HEK293 (cell line): ENCODE measurements at regions not wholly inside any gene's neighbourhood (a gene's known extent, or its start where the extent isn't known, plus 50 kb on each side); places are given as distances from the start of the nearest gene placed in this dataset.
"Not testable (repeated sequence)": the region's sequence is repeated elsewhere in the genome, so short reads cannot be mapped to it uniquely, and the experiment has no call there.

ENCODE experiments used
- CTCF ChIA-PET: fragments of 350-600 bp; formaldehyde crosslinking; extraction: SDS; loops from one replicate; lab custom pipeline; 2021; ENCODE audit warnings: antibody characterized with exemption; lab: Yijun Ruan, JAX
- POLR2A ChIA-PET: fragments of 300-600 bp; formaldehyde crosslinking; extraction: SDS; loops from one replicate; lab custom pipeline; 2020; ENCODE audit warnings: antibody characterized with exemption, inconsistent platforms; lab: Yijun Ruan, JAX
- H3K27ac ChIP-seq: fragments of 200-500 bp; sonication (Bioruptor generic); 2 replicates; pipeline ENCODE4 v1.5.1; 2014; ENCODE audit warnings: low read depth, low read length, control low read depth, inconsistent platforms; ENCODE audit errors: extremely low read depth
- H3K36me3 ChIP-seq, 2 experiments: fragments of 200-500 bp in 1 of 2; sonication (Bioruptor generic) in 1 of 2; 1 replicate in 1 of 2; 2 replicates in 1 of 2; pipeline ENCODE4 v1.5.1; 2014 to 2017; ENCODE audit warnings: inconsistent platforms in 2 of 2, low read length in 2 of 2; ENCODE audit not compliant: control insufficient read depth in 2 of 2, insufficient read depth in 1 of 2
- H3K4me1 ChIP-seq: fragments of 200-500 bp; sonication (Bioruptor generic); 2 replicates; pipeline ENCODE4 v1.5.1; 2014; ENCODE audit warnings: mild to moderate bottlenecking, low read length, inconsistent platforms; ENCODE audit not compliant: control insufficient read depth, insufficient read depth
- H3K4me3 ChIP-seq: 2 replicates; pipeline ENCODE4 v1.5.1; 2011; ENCODE audit warnings: low read depth, mild to moderate bottlenecking, control low read depth, low read length, moderate library complexity
- H3K9me3 ChIP-seq: fragments of 200-500 bp; sonication (Bioruptor generic); 2 replicates; pipeline ENCODE4 v1.5.1; 2014; ENCODE audit warnings: low read depth, low read length, inconsistent platforms; ENCODE audit not compliant: control insufficient read depth, insufficient read depth
- HOXA7 ChIP-seq: sonication (generic); formaldehyde crosslinking; IDR thresholded peaks from 2 replicates; pipeline ENCODE4 v1.8.1; 2022; ENCODE audit warnings: missing genetic modification reagents, borderline replicate concordance
- REST ChIP-seq: fragments of 450-650 bp; formaldehyde crosslinking; IDR thresholded peaks from 2 replicates; pipeline ENCODE4 v1.5.1; 2016; ENCODE audit warnings: missing biosample characterization, missing genetic modification characterization
- SALL2 ChIP-seq: fragments of 450-650 bp; formaldehyde crosslinking; IDR thresholded peaks from 2 replicates; pipeline ENCODE4 v1.5.0; 2017; ENCODE audit warnings: missing biosample characterization, mild to moderate bottlenecking, missing genetic modification characterization, borderline replicate concordance
- ZBTB17 ChIP-seq: fragments of 450-650 bp; formaldehyde crosslinking; IDR thresholded peaks from 2 replicates; pipeline ENCODE4 v1.5.1; 2016; ENCODE audit warnings: missing biosample characterization, missing genetic modification characterization
- ZNF138 ChIP-seq: fragments of 450-650 bp; formaldehyde crosslinking; IDR thresholded peaks from 2 replicates; pipeline ENCODE4 v1.5.1; 2016; ENCODE audit warnings: missing biosample characterization, missing genetic modification characterization, borderline replicate concordance
- ZNF175 ChIP-seq: fragments of 450-650 bp; formaldehyde crosslinking; IDR thresholded peaks from 2 replicates; pipeline ENCODE4 v1.5.1; 2016; ENCODE audit warnings: missing biosample characterization, missing genetic modification characterization
- ZNF211 ChIP-seq: fragments of 450-650 bp; formaldehyde crosslinking; IDR thresholded peaks from 2 replicates; pipeline ENCODE4 v1.5.1; 2016; ENCODE audit warnings: low read depth, missing biosample characterization, missing genetic modification characterization
- ZNF274 ChIP-seq, 2 experiments: fragments of 200-500 bp in 1 of 2; fragments of 450-650 bp in 1 of 2; sonication (Bioruptor generic) in 1 of 2; formaldehyde crosslinking in 1 of 2; IDR thresholded peaks; 2 replicates each; pipeline versions ENCODE4 v1.5.1 to v1.6.1; 2014 to 2016; ENCODE audit warnings: borderline replicate concordance in 1 of 2, inconsistent platforms in 1 of 2, low read length in 1 of 2, missing biosample characterization in 1 of 2, missing genetic modification characterization in 1 of 2
- ZNF280D ChIP-seq: fragments of 450-650 bp; formaldehyde crosslinking; IDR thresholded peaks from 2 replicates; pipeline ENCODE4 v1.5.1; 2016; ENCODE audit warnings: missing biosample characterization, missing genetic modification characterization
- ZNF335 ChIP-seq: fragments of 450-650 bp; formaldehyde crosslinking; conservative IDR thresholded peaks from 2 replicates; pipeline ENCODE4 v1.5.1; 2016; ENCODE audit warnings: missing biosample characterization, missing genetic modification characterization
- ZNF391 ChIP-seq: fragments of 450-650 bp; formaldehyde crosslinking; IDR thresholded peaks from 2 replicates; pipeline ENCODE4 v1.5.1; 2016; ENCODE audit warnings: low read depth, missing biosample characterization, missing genetic modification characterization, borderline replicate concordance
- ZNF404 ChIP-seq: fragments of 450-650 bp; formaldehyde crosslinking; IDR thresholded peaks from 2 replicates; pipeline ENCODE4 v1.5.1; 2017; ENCODE audit warnings: missing biosample characterization, missing genetic modification characterization
- ZNF510 ChIP-seq: fragments of 450-650 bp; formaldehyde crosslinking; IDR thresholded peaks from 2 replicates; pipeline ENCODE4 v1.5.1; 2018; ENCODE audit warnings: mild to moderate bottlenecking, missing genetic modification characterization, missing biosample characterization; ENCODE audit not compliant: insufficient replicate concordance
- ZNF561 ChIP-seq: fragments of 450-650 bp; IDR thresholded peaks from 2 replicates; pipeline ENCODE4 v1.5.1; 2018; ENCODE audit warnings: missing biosample characterization, missing genetic modification characterization, borderline replicate concordance
- ZNF585B ChIP-seq: fragments of 450-650 bp; formaldehyde crosslinking; IDR thresholded peaks from 2 replicates; pipeline ENCODE4 v1.5.1; 2016; ENCODE audit warnings: missing biosample characterization, missing genetic modification characterization
- ZNF670 ChIP-seq: fragments of 450-650 bp; formaldehyde crosslinking; IDR thresholded peaks from 2 replicates; pipeline ENCODE4 v1.5.1; 2016; ENCODE audit warnings: missing biosample characterization, missing genetic modification characterization, low read depth

DNA sequence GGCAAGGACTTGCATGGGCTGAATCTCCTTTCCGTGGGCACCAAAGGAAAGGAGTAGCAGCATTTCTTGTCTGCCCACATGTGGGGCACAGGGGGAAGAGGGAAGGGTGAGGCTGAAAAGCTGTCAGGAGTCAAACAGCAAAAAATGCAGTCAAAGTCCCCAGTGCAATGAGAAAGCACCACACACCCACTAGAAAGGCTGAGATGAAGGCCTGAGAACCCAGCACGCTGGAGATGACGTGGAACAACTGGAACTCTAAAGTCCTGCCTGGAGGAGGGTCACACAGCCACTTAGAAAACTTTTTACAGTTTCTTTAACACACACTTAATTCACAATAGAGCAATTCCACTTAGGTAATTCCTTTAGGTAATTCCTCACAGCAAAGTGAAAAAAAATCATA is 94.6 kb upstream of the IGFBPL1 start:
- Histone ChIP-seq H3K36me3 (no peaks in the 10 kb centered on the region), H3K9me3 (no peaks in the 10 kb centered on the region), H3K27ac (no peak overlapping the region), H3K4me3 (no peak overlapping the region), H3K4me1 (no peaks in the 10 kb centered on the region)
- TF ChIP-seq ZNF280D (tag by site-specific recombination) = no peak
- no peak for TF ChIP-seq ZNF138 (tag by site-specific recombination)
- no peak for TF ChIP-seq ZBTB17 (tag by site-specific recombination)
- no peak for TF ChIP-seq ZNF211 (tag by site-specific recombination)
- no peak for TF ChIP-seq ZNF585B (tag by site-specific recombination)
- TF ChIP-seq ZNF510 (tag by site-specific recombination) = no peak
- TF ChIP-seq ZNF561 (tag by site-specific recombination) = no peak
- no peak for TF ChIP-seq ZNF175 (tag by site-specific recombination)
- TF ChIP-seq ZNF274 (IDR thresholded peaks at IDR 0.05; ENCODE audit: low read length) = no peak
- TF ChIP-seq ZNF274 (tag by site-specific recombination; IDR thresholded peaks at IDR 0.05; ENCODE audit: borderline replicate concordance) = no peak
- no peak for TF ChIP-seq SALL2 (tag by site-specific recombination)
- no peak for TF ChIP-seq REST (tag by site-specific recombination)
- no peak for TF ChIP-seq HOXA7 (CRISPR knock-in tag)
- TF ChIP-seq ZNF670 = no peak
- TF ChIP-seq ZNF404 = no peak
- no peak for TF ChIP-seq ZNF391 (tag by site-specific recombination)
- ChIA-PET POLR2A (no interaction called here), CTCF (no interaction called here)

GRCh38 chr9:38516273-38516672 is 92.0 kb upstream of the IGFBPL1 start:
- H3K4me1 ChIP-seq, H3K27ac ChIP-seq, H3K4me3 ChIP-seq, POLR2A ChIA-PET: not testable (repeated sequence)
- CTCF ChIA-PET = interaction anchor here (0.6 kb wide), 1 partner anchor 106 kb away, joined by 3 read pairs; no protein-coding TSS in a partner anchor
- 0 out of 2 replicates have a peak, but pooled peaks have one; percentile 22 for TF ChIP-seq ZNF335 (tag by site-specific recombination)
- TF ChIP-seq, all 188 proteins: peak for 1; not testable (repeated sequence) for 187
- H3K36me3 ChIP-seq, H3K9me3 ChIP-seq: not testable (repeated sequence)

GRCh38 chr9:38515055-38515454 is 90.8 kb upstream of the IGFBPL1 start:
- H3K9me3 ChIP-seq, H3K4me1 ChIP-seq, H3K27ac ChIP-seq, H3K4me3 ChIP-seq, CTCF ChIA-PET, POLR2A ChIA-PET, H3K36me3 ChIP-seq: not testable (repeated sequence)

DNA sequence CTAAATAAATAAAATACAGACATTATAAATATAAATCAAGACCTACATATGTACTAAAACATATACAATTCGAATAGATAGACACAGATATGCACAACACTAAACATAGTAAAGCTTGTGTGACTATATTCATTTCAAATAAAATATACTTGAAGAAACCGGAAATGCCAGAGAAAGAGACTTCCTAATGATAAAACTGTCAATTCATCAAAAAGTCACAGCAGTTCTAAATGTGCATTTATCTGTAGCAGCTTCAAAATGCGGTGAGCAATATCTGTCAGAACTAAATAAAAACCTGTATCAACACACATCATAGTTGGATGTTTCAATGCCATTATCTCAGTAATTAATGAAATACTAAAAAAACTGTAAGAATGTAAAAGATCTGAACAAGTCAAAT is 86.1 kb upstream of the IGFBPL1 start:
- H3K4me3 ChIP-seq, CTCF ChIA-PET, H3K27ac ChIP-seq, H3K9me3 ChIP-seq, H3K4me1 ChIP-seq, H3K36me3 ChIP-seq, POLR2A ChIA-PET: not testable (repeated sequence)
